K562 (cell line): ENCODE measurements at regions not wholly inside any gene's neighbourhood (a gene's known extent, or its start where the extent isn't known, plus 50 kb on each side); places are given as distances from the start of the nearest gene placed in this dataset.
A peak's percentile ranks its signal among the peaks of the same experiment; 100 is the strongest.

ENCODE experiments used
- ARID3A ChIP-seq: IDR thresholded peaks from 2 replicates; pipeline ENCODE4 v1.6.1; 2012; ENCODE audit warnings: low read depth, low read length, improper control_type of control experiment, borderline replicate concordance
- ATF2 ChIP-seq: sonication (generic); formaldehyde crosslinking; IDR thresholded peaks from 2 replicates; pipeline ENCODE4 v1.8.1; 2022; ENCODE audit warnings: missing genetic modification reagents
- BCLAF1 ChIP-seq, 2 experiments: fragments of 450-650 bp in 1 of 2; IDR thresholded peaks; 2 replicates each; pipeline ENCODE4 v1.6.1; 2011 to 2017; ENCODE audit warnings: low read depth in 2 of 2, antibody characterized with exemption in 1 of 2, borderline replicate concordance in 1 of 2, low read length in 1 of 2, mild to moderate bottlenecking in 1 of 2, mixed read lengths in 1 of 2; ENCODE audit not compliant: control insufficient read depth in 1 of 2
- FOSL1 ChIP-seq: fragments of 200-800 bp; sonication (Bioruptor generic); conservative IDR thresholded peaks from 2 replicates; pipeline ENCODE4 v1.6.1; 2016; ENCODE audit warnings: missing genetic modification characterization, missing compliant biosample characterization
- KDM2B ChIP-seq: fragments of 250-450 bp; sonication (Bioruptor Pico); IDR thresholded peaks from 2 replicates; pipeline ENCODE4 v1.8.0; 2021; ENCODE audit warnings: mild to moderate bottlenecking, moderate library complexity
- MAFK ChIP-seq: IDR thresholded peaks from 2 replicates; pipeline ENCODE4 v1.6.1; 2011; ENCODE audit warnings: low read length, improper control_type of control experiment
- MEF2D ChIP-seq: conservative IDR thresholded peaks from 2 replicates; pipeline ENCODE4 v1.6.1; 2016; ENCODE audit warnings: low read depth, missing genetic modification characterization, missing compliant biosample characterization
- POLR2A ChIP-seq: fragments of 450-650 bp; conservative IDR thresholded peaks from 2 replicates; pipeline ENCODE4 v1.6.1; 2016
- PPARD ChIP-seq: fragments of 250-450 bp; sonication (Bioruptor Pico); IDR thresholded peaks from 2 replicates; pipeline ENCODE4 v1.8.0; 2022; ENCODE audit warnings: inconsistent platforms, mild to moderate bottlenecking, moderate library complexity
- PRDM10 ChIP-seq: fragments of 450-650 bp; IDR thresholded peaks from 2 replicates; pipeline ENCODE4 v1.6.1; 2018; ENCODE audit not compliant: partially characterized antibody
- RB1 ChIP-seq: fragments of 450-650 bp; IDR thresholded peaks from 2 replicates; pipeline ENCODE4 v1.6.1; 2017; ENCODE audit warnings: low read depth, mild to moderate bottlenecking
- USF2 ChIP-seq: sonication (generic); formaldehyde crosslinking; IDR thresholded peaks from 2 replicates; pipeline ENCODE4 v1.5.0; 2020; ENCODE audit warnings: missing genetic modification reagents
- YY1 ChIP-seq, 3 experiments: IDR thresholded peaks; 2 replicates each; pipeline ENCODE4 v1.6.1; 2011; ENCODE audit warnings: low read length in 2 of 3, mild to moderate bottlenecking in 2 of 3, moderate library complexity in 2 of 3, borderline replicate concordance in 1 of 3, control low read depth in 1 of 3, low read depth in 1 of 3; ENCODE audit not compliant: insufficient read depth in 3 of 3, insufficient replicate concordance in 2 of 3, control insufficient read depth in 1 of 3, insufficient read length in 1 of 3; ENCODE audit errors: extremely low read depth in 1 of 3
- ZKSCAN3 ChIP-seq: fragments of 250-450 bp; sonication (Bioruptor Pico); IDR thresholded peaks from 2 replicates; pipeline ENCODE4 v1.4.0; 2020
- ZNF146 ChIP-seq: IDR thresholded peaks from one replicate; pipeline ENCODE4 v1.6.1; 2018; ENCODE audit warnings: missing compliant biosample characterization; ENCODE audit not compliant: unreplicated experiment

- TF ChIP-seq ARID3A: peak; percentile 91
- no peak for TF ChIP-seq ZNF146
- no peak for TF ChIP-seq BCLAF1 (IDR thresholded peaks at IDR 0.05; ENCODE audit: borderline replicate concordance in 1 of 2, control insufficient read depth in 1 of 2, low read depth in 2 of 2, low read length in 1 of 2)
- TF ChIP-seq POLR2A: no peak
- TF ChIP-seq ATF2 (CRISPR knock-in tag): no peak
- peak; percentile 89 for TF ChIP-seq FOSL1 (tag)
- no peak for TF ChIP-seq KDM2B (CRISPR knock-in tag)
- no peak for TF ChIP-seq USF2
- TF ChIP-seq PRDM10: no peak
- TF ChIP-seq PPARD: no peak
- TF ChIP-seq MEF2D: no peak
- TF ChIP-seq ZKSCAN3: no peak
- no peak for TF ChIP-seq RB1
- TF ChIP-seq YY1 (IDR thresholded peaks at IDR 0.05; ENCODE audit: borderline replicate concordance in 1 of 3, control insufficient read depth in 1 of 3, extremely low read depth in 1 of 3, insufficient read depth in 3 of 3, insufficient read length in 1 of 3, insufficient replicate concordance in 2 of 3, low read depth in 1 of 3, low read length in 2 of 3): peak in 1 of 3 experiments; percentile 11
- no peak for TF ChIP-seq MAFK
These were observed 126.9 kb downstream of the MRM1 start (continued) for GRCh38 chr17:36728030-36728991.
